ENCODE measurements at regions not wholly inside any gene's neighbourhood (a gene's known extent, or its start where the extent isn't known, plus 50 kb on each side); places are given as distances from the start of the nearest gene placed in this dataset.
"Not testable (repeated sequence)": the region's sequence is repeated elsewhere in the genome, so short reads cannot be mapped to it uniquely, and the experiment has no call there.

DNA sequence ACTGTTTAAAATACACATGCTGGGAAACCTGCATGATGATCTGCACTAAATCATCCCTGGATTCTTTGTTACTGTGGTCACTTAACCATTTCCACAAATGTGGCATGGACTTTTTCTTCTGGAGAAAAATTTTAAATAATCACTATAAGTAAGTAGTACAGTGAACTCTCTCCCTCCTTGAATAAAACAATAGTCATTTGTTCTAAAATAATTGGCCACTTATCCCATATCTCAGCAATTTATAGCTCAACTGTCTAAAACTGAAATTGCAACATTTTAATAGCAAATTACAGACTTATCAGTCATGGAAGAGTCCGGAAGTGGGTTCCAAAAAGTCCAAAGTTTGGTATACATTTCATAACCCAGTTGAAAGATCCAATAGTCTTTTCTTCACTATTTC is 90.9 kb downstream of the MTERF1 start:
- no peak for DNase-seq
- H3K4me3 ChIP-seq (ENCODE audit: low read length): no peak overlapping the region
- H3K36me3 Mint-ChIP-seq: no peaks in the 10 kb centered on the region
- no peaks in the 10 kb centered on the region for H3K9me3 ChIP-seq (ENCODE audit: control insufficient read depth, insufficient read depth, low read length)
- H3K4me1 ChIP-seq (ENCODE audit: control insufficient read depth, insufficient read depth, low read length): no peaks in the 10 kb centered on the region
- no peak overlapping the region for H3K27ac Mint-ChIP-seq
- no peaks in the 10 kb centered on the region for H3K9me3 Mint-ChIP-seq
- H3K27ac ChIP-seq (ENCODE audit: low read length): no peak overlapping the region
- intact Hi-C loops (cut with micrococcal nuclease): no loop called here
- no peak overlapping the region for H3K4me3 Mint-ChIP-seq
- no peak for ATAC-seq
- H3K36me3 ChIP-seq (ENCODE audit: control insufficient read depth, insufficient read depth, low read length): no peaks in the 10 kb centered on the region
- H3K27me3 ChIP-seq (ENCODE audit: control insufficient read depth, insufficient read depth, low read length): no peaks in the 10 kb centered on the region
- no peaks in the 10 kb centered on the region for H3K27me3 Mint-ChIP-seq (ENCODE audit: low read depth in 2 of 2)
- WGBS (ENCODE audit: insufficient coverage): 100% methylated on average over 1 of the region's 1 CpG
- H3K4me1 Mint-ChIP-seq: no peaks in the 10 kb centered on the region
- TF ChIP-seq, protein P1, sequence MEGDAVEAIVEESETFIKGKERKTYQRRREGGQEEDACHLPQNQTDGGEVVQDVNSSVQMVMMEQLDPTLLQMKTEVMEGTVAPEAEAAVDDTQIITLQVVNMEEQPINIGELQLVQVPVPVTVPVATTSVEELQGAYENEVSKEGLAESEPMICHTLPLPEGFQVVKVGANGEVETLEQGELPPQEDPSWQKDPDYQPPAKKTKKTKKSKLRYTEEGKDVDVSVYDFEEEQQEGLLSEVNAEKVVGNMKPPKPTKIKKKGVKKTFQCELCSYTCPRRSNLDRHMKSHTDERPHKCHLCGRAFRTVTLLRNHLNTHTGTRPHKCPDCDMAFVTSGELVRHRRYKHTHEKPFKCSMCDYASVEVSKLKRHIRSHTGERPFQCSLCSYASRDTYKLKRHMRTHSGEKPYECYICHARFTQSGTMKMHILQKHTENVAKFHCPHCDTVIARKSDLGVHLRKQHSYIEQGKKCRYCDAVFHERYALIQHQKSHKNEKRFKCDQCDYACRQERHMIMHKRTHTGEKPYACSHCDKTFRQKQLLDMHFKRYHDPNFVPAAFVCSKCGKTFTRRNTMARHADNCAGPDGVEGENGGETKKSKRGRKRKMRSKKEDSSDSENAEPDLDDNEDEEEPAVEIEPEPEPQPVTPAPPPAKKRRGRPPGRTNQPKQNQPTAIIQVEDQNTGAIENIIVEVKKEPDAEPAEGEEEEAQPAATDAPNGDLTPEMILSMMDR (IDR thresholded peaks at IDR 0.05): no peak

DNA sequence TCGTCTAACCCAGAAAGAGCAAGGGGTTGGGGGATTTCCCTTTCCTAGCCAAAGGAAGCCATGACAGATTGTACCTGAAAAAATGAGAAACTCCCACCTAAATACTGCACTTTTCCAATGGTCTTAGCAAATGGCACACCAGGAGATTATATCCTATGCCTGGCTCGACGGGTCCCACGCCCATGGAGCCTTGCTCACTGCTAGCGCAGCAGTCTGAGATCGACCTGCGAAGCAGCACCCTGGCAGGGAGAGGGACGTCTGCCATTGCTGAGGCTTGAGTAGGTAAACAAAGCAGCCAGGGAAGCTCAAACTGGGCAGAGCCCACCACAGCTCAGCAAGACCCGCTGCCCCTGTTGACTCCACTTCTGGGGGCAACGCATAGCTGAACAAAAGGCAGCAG is 89.9 kb downstream of the MTERF1 start:
- H3K9me3 ChIP-seq (ENCODE audit: control insufficient read depth, insufficient read depth, low read length); H3K4me1 ChIP-seq (ENCODE audit: control insufficient read depth, insufficient read depth, low read length); H3K9me3 Mint-ChIP-seq; H3K27ac ChIP-seq (ENCODE audit: low read length); H3K36me3 ChIP-seq (ENCODE audit: control insufficient read depth, insufficient read depth, low read length); H3K4me3 Mint-ChIP-seq; intact Hi-C loops (cut with micrococcal nuclease); ATAC-seq; H3K4me3 ChIP-seq (ENCODE audit: low read length); DNase-seq; H3K27me3 ChIP-seq (ENCODE audit: control insufficient read depth, insufficient read depth, low read length); H3K27ac Mint-ChIP-seq; H3K27me3 Mint-ChIP-seq (ENCODE audit: low read depth in 2 of 2); H3K4me1 Mint-ChIP-seq; H3K36me3 Mint-ChIP-seq: not testable (repeated sequence)
- 94% methylated on average over 10 of the region's 10 CpGs for WGBS (ENCODE audit: insufficient coverage)

DNA sequence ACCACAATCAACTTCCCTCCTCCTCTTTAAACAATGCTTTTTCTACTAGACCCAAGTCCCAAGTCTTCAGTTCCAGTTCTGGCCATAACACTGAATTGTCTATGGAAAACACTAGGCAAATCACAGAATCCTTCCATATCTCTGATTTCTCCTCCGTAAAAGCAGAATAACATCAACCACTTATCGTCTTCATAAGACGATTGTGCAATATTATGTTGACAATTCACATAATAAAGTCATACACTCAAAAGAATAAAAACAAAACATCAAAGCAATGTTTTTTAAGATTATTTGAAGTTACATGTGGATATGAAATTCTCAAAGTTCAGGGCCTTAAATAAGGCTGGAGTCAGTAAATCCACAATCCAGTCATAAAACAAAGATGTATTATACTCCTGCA is 84.4 kb downstream of the MTERF1 start:
- no peak overlapping the region for H3K27ac Mint-ChIP-seq
- intact Hi-C loops (cut with micrococcal nuclease): no loop called here
- Histone ChIP-seq H3K4me3 (ENCODE audit: low read length) (no peak overlapping the region), H3K36me3 (ENCODE audit: control insufficient read depth, insufficient read depth, low read length) (no peaks in the 10 kb centered on the region), H3K27me3 (ENCODE audit: control insufficient read depth, insufficient read depth, low read length) (no peaks in the 10 kb centered on the region), H3K4me1 (ENCODE audit: control insufficient read depth, insufficient read depth, low read length) (no peaks in the 10 kb centered on the region), H3K27ac (ENCODE audit: low read length) (no peak overlapping the region), H3K9me3 (ENCODE audit: control insufficient read depth, insufficient read depth, low read length) (no peaks in the 10 kb centered on the region)
- no peaks in the 10 kb centered on the region for H3K4me1 Mint-ChIP-seq
- TF ChIP-seq, protein P1 (IDR thresholded peaks at IDR 0.05): no peak
- ATAC-seq: no peak
- WGBS (ENCODE audit: insufficient coverage): 100% methylated on average over 3 of the region's 3 CpGs
- no peaks in the 10 kb centered on the region for H3K9me3 Mint-ChIP-seq
- no peaks in the 10 kb centered on the region for H3K36me3 Mint-ChIP-seq
- H3K4me3 Mint-ChIP-seq: no peak overlapping the region
- H3K27me3 Mint-ChIP-seq (ENCODE audit: low read depth in 2 of 2): no peaks in the 10 kb centered on the region
- DNase-seq: no peak

DNA sequence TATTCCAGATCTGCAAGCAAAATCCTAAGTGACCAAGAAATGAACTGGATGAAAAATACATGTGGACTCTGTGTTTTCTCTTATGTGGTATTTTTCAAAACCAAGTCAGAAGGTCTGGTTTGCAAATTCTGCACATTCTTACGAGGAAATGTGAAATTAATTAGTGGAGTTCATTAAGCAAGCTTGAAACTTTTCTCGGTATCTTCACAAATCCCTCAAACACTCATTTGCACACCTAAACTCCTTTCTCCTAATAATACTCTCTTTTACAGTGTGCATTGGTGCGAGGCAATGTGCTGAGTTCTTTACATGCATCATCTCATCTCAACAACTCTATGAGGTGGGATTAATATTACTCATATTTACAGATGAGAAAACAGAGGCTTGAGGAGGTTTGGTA is 82.1 kb downstream of the MTERF1 start:
- intact Hi-C loops (cut with micrococcal nuclease): no loop called here
- no peak for ATAC-seq
- 100% methylated on average over 1 of the region's 3 CpGs for WGBS (ENCODE audit: insufficient coverage)

More for the DNA sequence above, 82.1 kb downstream of the MTERF1 start:
- TF ChIP-seq, protein P1 (IDR thresholded peaks at IDR 0.05): no peak
- no peaks in the 10 kb centered on the region for H3K36me3 ChIP-seq (ENCODE audit: control insufficient read depth, insufficient read depth, low read length)
- Mint-ChIP-seq H3K27ac (no peak overlapping the region), H3K27me3 (ENCODE audit: low read depth in 2 of 2) (no peaks in the 10 kb centered on the region), H3K4me3 (no peak overlapping the region), H3K36me3 (no peaks in the 10 kb centered on the region), H3K9me3 (no peaks in the 10 kb centered on the region), H3K4me1 (no peaks in the 10 kb centered on the region)
- H3K27ac ChIP-seq (ENCODE audit: low read length): no peak overlapping the region
- H3K9me3 ChIP-seq (ENCODE audit: control insufficient read depth, insufficient read depth, low read length): no peaks in the 10 kb centered on the region
- H3K4me3 ChIP-seq (ENCODE audit: low read length): no peak overlapping the region
- no peaks in the 10 kb centered on the region for H3K27me3 ChIP-seq (ENCODE audit: control insufficient read depth, insufficient read depth, low read length)
- DNase-seq: no peak
- no peaks in the 10 kb centered on the region for H3K4me1 ChIP-seq (ENCODE audit: control insufficient read depth, insufficient read depth, low read length)

Measured in natural killer cell (primary cell).